Body of pancreas (tissue), 4 donors: ENCODE measurements at regions not wholly inside any gene's neighbourhood (a gene's known extent, or its start where the extent isn't known, plus 50 kb on each side); places are given as distances from the start of the nearest gene placed in this dataset.

Source experiments
- ATAC-seq: fragments of 150-250 bp; one replicate; pipeline ENCODE4 v1.9.1; 2016
- DNase-seq, 4 donors: peaks; one replicate each; pipeline ENCODE4 v3.0.0-alpha.2; 2019
- H3K27ac ChIP-seq, 4 donors: fragments of 200-600 bp; sonication (generic); 1 replicate in 3 of 4; 2 replicates in 1 of 4; pipeline versions ENCODE4 v1.5.1 to v1.6.1; 2016 to 2019; ENCODE audit warnings: mild to moderate bottlenecking in 1 of 4, mixed read lengths in 1 of 4, moderate library complexity in 1 of 4
- H3K27me3 ChIP-seq, 2 donors: fragments of 200-600 bp; sonication (generic); one replicate each; pipeline ENCODE4 v1.6.0; 2016; ENCODE audit warnings: mild to moderate bottlenecking in 1 of 2
- H3K36me3 ChIP-seq, 2 donors: fragments of 200-600 bp; sonication (generic); replicated peaks in 1 of 2; 2 replicates each; pipeline ENCODE4 v1.5.1; 2016; ENCODE audit warnings: low read depth in 2 of 2; ENCODE audit not compliant: insufficient read depth in 1 of 2
- H3K4me1 ChIP-seq: fragments of 200-600 bp; sonication (generic); one replicate; pipeline ENCODE4 v1.6.0; 2016
- H3K4me3 ChIP-seq, 2 donors: fragments of 200-600 bp; sonication (generic); 1 replicate in 1 of 2; 2 replicates in 1 of 2; pipeline ENCODE4 v1.5.1; 2016 to 2019
- H3K9me3 ChIP-seq, 3 donors: fragments of 200-600 bp; sonication (generic); 1 replicate in 2 of 3; 2 replicates in 1 of 3; pipeline ENCODE4 v1.5.1; 2016
- CTCF ChIP-seq, 7 experiments: fragments of 450-650 bp in 4 of 7; fragments of 200-600 bp in 3 of 7; sonication (generic) in 3 of 7; IDR thresholded peaks; one replicate each; pipeline ENCODE4 v1.5.1; 2016 to 2019; ENCODE audit warnings: antibody characterized with exemption in 7 of 7
- POLR2A ChIP-seq, 3 donors: fragments of 450-650 bp; IDR thresholded peaks; one replicate each; pipeline ENCODE4 v1.6.1; 2016; ENCODE audit warnings: antibody characterized with exemption in 3 of 3, mild to moderate bottlenecking in 2 of 3
- WGBS, 2 donors: methylation state at CpG; one replicate each; pipeline ENCODE4 v1.1.5; 2017; 5-methylcytosine and 5-hydroxymethylcytosine counted together
- intact Hi-C: fragments of 100-400 bp; cut with DNase I; formaldehyde crosslinking; loops from one replicate; pipeline ENCODE4 v1.15.1; 2023

- DNase-seq (no peak), ATAC-seq (no peak)
- intact Hi-C loops: no loop called here
- TF ChIP-seq CTCF (IDR thresholded peaks at IDR 0.05) (no peak), POLR2A (IDR thresholded peaks at IDR 0.05) (no peak)
- H3K4me1 ChIP-seq: no peaks in the 10 kb centered on the region
- 72% methylated on average over 6 of the region's 6 CpGs for WGBS, 2 donors
- H3K4me3 ChIP-seq: no peak overlapping the region
- H3K9me3 ChIP-seq: no peaks in the 10 kb centered on the region
- H3K27ac ChIP-seq: no peak overlapping the region
- no peaks in the 10 kb centered on the region for H3K27me3 ChIP-seq
- H3K36me3 ChIP-seq: no peaks in the 10 kb centered on the region
Observed at GRCh38 chr2:104090407-104090806, 763.5 kb upstream of the POU3F3 start.

- Histone ChIP-seq H3K27me3 (no peaks in the 10 kb centered on the region), H3K27ac (no peak overlapping the region), H3K4me3 (no peak overlapping the region), H3K4me1 (no peaks in the 10 kb centered on the region), H3K36me3 (no peaks in the 10 kb centered on the region), H3K9me3 (no peaks in the 10 kb centered on the region)
- TF ChIP-seq POLR2A (IDR thresholded peaks at IDR 0.05) (no peak), CTCF (IDR thresholded peaks at IDR 0.05) (no peak)
- intact Hi-C loops: no loop called here
- DNase-seq (no peak), ATAC-seq (no peak)
Observed at GRCh38 chr2:104091894-104092293, 762.0 kb upstream of the POU3F3 start.

- intact Hi-C loops: no loop called here
- no peaks in the 10 kb centered on the region for H3K27me3 ChIP-seq
- no peaks in the 10 kb centered on the region for H3K36me3 ChIP-seq
- DNase-seq (no peak), ATAC-seq (no peak)
- H3K4me3 ChIP-seq: no peak overlapping the region
- H3K9me3 ChIP-seq: no peaks in the 10 kb centered on the region
- TF ChIP-seq CTCF (IDR thresholded peaks at IDR 0.05) (no peak), POLR2A (IDR thresholded peaks at IDR 0.05) (no peak)
- H3K27ac ChIP-seq: no peak overlapping the region
- H3K4me1 ChIP-seq: no peaks in the 10 kb centered on the region
- WGBS, 2 donors: 66 to 77% methylated on average over 6 of the region's 6 CpGs
Observed at GRCh38 chr2:104092886-104093285, 761.0 kb upstream of the POU3F3 start.

- no peaks in the 10 kb centered on the region for H3K36me3 ChIP-seq
- no peaks in the 10 kb centered on the region for H3K27me3 ChIP-seq
- TF ChIP-seq POLR2A (IDR thresholded peaks at IDR 0.05): no peak
- no peak for TF ChIP-seq CTCF (IDR thresholded peaks at IDR 0.05)
- no peak for DNase-seq
- H3K4me1 ChIP-seq: no peaks in the 10 kb centered on the region
- no peak overlapping the region for H3K4me3 ChIP-seq
- ATAC-seq: no peak
- intact Hi-C loops: no loop called here
- no peak overlapping the region for H3K27ac ChIP-seq
- H3K9me3 ChIP-seq: no peaks in the 10 kb centered on the region
- 50 to 62% methylated on average over 3 of the region's 3 CpGs for WGBS, 2 donors
Observed at GRCh38 chr2:104102615-104103014, 751.3 kb upstream of the POU3F3 start.

- 61 to 74% methylated on average over 8 of the region's 8 CpGs for WGBS, 2 donors
- H3K4me1 ChIP-seq: no peaks in the 10 kb centered on the region
- intact Hi-C loops: no loop called here
- DNase-seq (no peak), ATAC-seq (no peak)
- TF ChIP-seq CTCF (IDR thresholded peaks at IDR 0.05) (no peak), POLR2A (IDR thresholded peaks at IDR 0.05) (no peak)
- no peak overlapping the region for H3K4me3 ChIP-seq
- no peak overlapping the region for H3K27ac ChIP-seq
- H3K27me3 ChIP-seq: no peaks in the 10 kb centered on the region
- no peaks in the 10 kb centered on the region for H3K36me3 ChIP-seq
- no peaks in the 10 kb centered on the region for H3K9me3 ChIP-seq
Observed at GRCh38 chr2:104109356-104109755, 744.6 kb upstream of the POU3F3 start.
